ENCODE measurements at regions not wholly inside any gene's neighbourhood (a gene's known extent, or its start where the extent isn't known, plus 50 kb on each side); places are given as distances from the start of the nearest gene placed in this dataset.

DNA sequence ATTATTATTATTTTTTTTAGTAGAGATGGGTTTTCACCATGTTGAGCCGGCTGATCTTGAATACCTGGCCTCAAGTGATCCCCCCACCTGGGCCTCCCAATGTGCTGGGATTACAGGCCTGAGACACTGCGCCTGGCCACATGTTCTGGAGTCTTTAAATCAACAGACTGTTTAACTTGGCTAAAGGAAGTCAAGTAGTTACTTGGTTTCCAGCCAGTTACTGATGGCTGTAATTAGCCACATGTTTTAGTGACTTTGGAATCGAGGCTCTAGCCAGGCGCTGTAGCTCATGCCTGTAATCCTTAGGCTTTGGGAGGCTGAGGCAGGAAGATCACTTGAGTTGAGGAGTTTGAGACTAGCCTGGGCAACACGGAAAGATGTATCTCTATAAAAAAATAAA, 699.2 kb upstream of the RBFOX1 start:
- CTCF ChIA-PET: interaction anchor here (2.0 kb wide), 1 partner anchor 10 kb away, joined by 8 read pairs; no protein-coding TSS in a partner anchor
- intact Hi-C loops (cut with micrococcal nuclease) (no loop called here), dilution Hi-C loops (cut with MboI; ENCODE audit: extremely low pct_ligation_motif_present, low sequenced_read_pairs) (no loop called here)
- Histone ChIP-seq H3K4me3 (replicated peaks in 1 of 3; ENCODE audit: insufficient read depth in 1 of 3, low read depth in 1 of 3, low read length in 3 of 3) (no peak overlapping the region), H3K9me1 (replicated peaks; ENCODE audit: control insufficient read depth, extremely low read depth, insufficient read depth, low read length) (no peaks in the 10 kb centered on the region), H2AFZ (ENCODE audit: low read depth, low read length) (no peak overlapping the region), H3K9ac (replicated peaks; ENCODE audit: extremely low read depth, insufficient read depth, low read length) (no peak overlapping the region), H3K4me1 (ENCODE audit: control insufficient read depth, extremely low read depth, insufficient read depth, low read length) (no peaks in the 10 kb centered on the region), H3K27me3 (ENCODE audit: control insufficient read depth in 2 of 2, insufficient read depth in 2 of 2, low read length in 2 of 2) (no peaks in the 10 kb centered on the region), H3K27ac (ENCODE audit: insufficient read depth, low read depth, low read length) (no peak overlapping the region), H4K20me1 (replicated peaks; ENCODE audit: control insufficient read depth, extremely low read depth, insufficient read depth, low read length) (no peaks in the 10 kb centered on the region), H3K79me2 (ENCODE audit: control insufficient read depth, insufficient read depth, low read length) (no peaks in the 10 kb centered on the region), H3K9me3 (replicated peaks; ENCODE audit: control insufficient read depth, insufficient read depth, low read length) (peaks cover 2% of the 10 kb centered on the region), H3K4me2 (ENCODE audit: insufficient read depth, low read length) (no peak overlapping the region), H3K36me3 (ENCODE audit: control insufficient read depth in 2 of 2, extremely low read depth in 1 of 2, insufficient read depth in 2 of 2, low read length in 2 of 2) (no peaks in the 10 kb centered on the region)
- BruUV-seq (replicated peaks): no TSS peak
- POLR2A ChIA-PET: no interaction called here
- FAIRE-seq (no peak), DNase-seq (ENCODE audit: low read depth, low spot score) (no peak)
- no peak for TF ChIP-seq POLR2A (IDR thresholded peaks at IDR 0.05; ENCODE audit: low read depth, low read length)
- TF ChIP-seq, protein P1, sequence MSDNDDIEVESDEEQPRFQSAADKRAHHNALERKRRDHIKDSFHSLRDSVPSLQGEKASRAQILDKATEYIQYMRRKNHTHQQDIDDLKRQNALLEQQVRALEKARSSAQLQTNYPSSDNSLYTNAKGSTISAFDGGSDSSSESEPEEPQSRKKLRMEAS (IDR thresholded peaks at IDR 0.05; ENCODE audit: insufficient read depth, insufficient read length): no peak
- no peak for TF ChIP-seq FOS (IDR thresholded peaks at IDR 0.05; ENCODE audit: borderline replicate concordance, insufficient read depth, low read length)
- TF ChIP-seq MYC (IDR thresholded peaks at IDR 0.05; ENCODE audit: low read depth, low read length): no peak
- TF ChIP-seq EZH2 (IDR thresholded peaks at IDR 0.05; ENCODE audit: borderline replicate concordance, low read depth, low read length, severe bottlenecking): no peak

DNA sequence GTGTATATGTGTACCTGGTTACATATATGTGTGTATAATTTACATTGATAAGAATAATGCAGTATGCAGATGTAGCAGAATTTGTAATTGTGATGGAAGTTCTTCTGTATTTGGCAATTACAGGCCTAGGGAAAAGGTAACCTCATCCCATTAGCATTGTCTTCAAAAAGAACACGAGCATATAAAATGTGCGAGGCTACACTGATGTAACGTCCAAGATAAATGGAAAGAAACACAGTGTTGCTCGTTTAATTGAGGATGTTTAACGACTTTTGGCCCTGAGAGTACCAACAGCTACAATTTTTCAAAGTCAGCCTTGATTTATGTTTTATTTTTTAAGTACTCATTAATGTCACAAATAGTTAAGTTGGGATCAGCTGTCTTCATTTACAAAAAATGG, 703.5 kb upstream of the RBFOX1 start:
- H3K4me3 ChIP-seq (replicated peaks in 1 of 3; ENCODE audit: insufficient read depth in 1 of 3, low read depth in 1 of 3, low read length in 3 of 3): no peak overlapping the region
- BruUV-seq (replicated peaks): no TSS peak
- intact Hi-C loops (cut with micrococcal nuclease): no loop called here
- dilution Hi-C loops (cut with MboI; ENCODE audit: extremely low pct_ligation_motif_present, low sequenced_read_pairs): no loop called here
- H3K4me1 ChIP-seq (ENCODE audit: control insufficient read depth, extremely low read depth, insufficient read depth, low read length): no peaks in the 10 kb centered on the region
- no peak overlapping the region for H3K4me2 ChIP-seq (ENCODE audit: insufficient read depth, low read length)
- H4K20me1 ChIP-seq (replicated peaks; ENCODE audit: control insufficient read depth, extremely low read depth, insufficient read depth, low read length): no peaks in the 10 kb centered on the region
- FAIRE-seq (no peak), DNase-seq (ENCODE audit: low read depth, low spot score) (no peak)
- POLR2A ChIA-PET: no interaction called here
- H3K27me3 ChIP-seq (ENCODE audit: control insufficient read depth in 2 of 2, insufficient read depth in 2 of 2, low read length in 2 of 2): no peaks in the 10 kb centered on the region
- H3K79me2 ChIP-seq (ENCODE audit: control insufficient read depth, insufficient read depth, low read length): no peaks in the 10 kb centered on the region
- peaks cover 2% of the 10 kb centered on the region for H3K9me3 ChIP-seq (replicated peaks; ENCODE audit: control insufficient read depth, insufficient read depth, low read length)
- no peaks in the 10 kb centered on the region for H3K9me1 ChIP-seq (replicated peaks; ENCODE audit: control insufficient read depth, extremely low read depth, insufficient read depth, low read length)
- no peak overlapping the region for H3K27ac ChIP-seq (ENCODE audit: insufficient read depth, low read depth, low read length)
- no peak overlapping the region for H2AFZ ChIP-seq (ENCODE audit: low read depth, low read length)
- no peak overlapping the region for H3K9ac ChIP-seq (replicated peaks; ENCODE audit: extremely low read depth, insufficient read depth, low read length)
- H3K36me3 ChIP-seq (ENCODE audit: control insufficient read depth in 2 of 2, extremely low read depth in 1 of 2, insufficient read depth in 2 of 2, low read length in 2 of 2): no peaks in the 10 kb centered on the region
- TF ChIP-seq JUN (IDR thresholded peaks at IDR 0.05; ENCODE audit: borderline replicate concordance, insufficient read depth, insufficient read length, low read depth): no peak
- TF ChIP-seq MYC (IDR thresholded peaks at IDR 0.05; ENCODE audit: low read depth, low read length): no peak
- TF ChIP-seq GATA2 (IDR thresholded peaks at IDR 0.05; ENCODE audit: insufficient read depth, insufficient read length, low read depth, low read length): no peak
- no peak for TF ChIP-seq FOS (IDR thresholded peaks at IDR 0.05; ENCODE audit: borderline replicate concordance, insufficient read depth, low read length)
- TF ChIP-seq EZH2 (IDR thresholded peaks at IDR 0.05; ENCODE audit: borderline replicate concordance, low read depth, low read length, severe bottlenecking): no peak
- no peak for TF ChIP-seq POLR2A (IDR thresholded peaks at IDR 0.05; ENCODE audit: low read depth, low read length)
- TF ChIP-seq, protein P1 (IDR thresholded peaks at IDR 0.05; ENCODE audit: insufficient read depth, insufficient read length): no peak
- no peak for TF ChIP-seq POLR2AphosphoS5 (IDR thresholded peaks at IDR 0.05; ENCODE audit: insufficient read depth, low read depth, low read length)
- TF ChIP-seq, protein P2, sequence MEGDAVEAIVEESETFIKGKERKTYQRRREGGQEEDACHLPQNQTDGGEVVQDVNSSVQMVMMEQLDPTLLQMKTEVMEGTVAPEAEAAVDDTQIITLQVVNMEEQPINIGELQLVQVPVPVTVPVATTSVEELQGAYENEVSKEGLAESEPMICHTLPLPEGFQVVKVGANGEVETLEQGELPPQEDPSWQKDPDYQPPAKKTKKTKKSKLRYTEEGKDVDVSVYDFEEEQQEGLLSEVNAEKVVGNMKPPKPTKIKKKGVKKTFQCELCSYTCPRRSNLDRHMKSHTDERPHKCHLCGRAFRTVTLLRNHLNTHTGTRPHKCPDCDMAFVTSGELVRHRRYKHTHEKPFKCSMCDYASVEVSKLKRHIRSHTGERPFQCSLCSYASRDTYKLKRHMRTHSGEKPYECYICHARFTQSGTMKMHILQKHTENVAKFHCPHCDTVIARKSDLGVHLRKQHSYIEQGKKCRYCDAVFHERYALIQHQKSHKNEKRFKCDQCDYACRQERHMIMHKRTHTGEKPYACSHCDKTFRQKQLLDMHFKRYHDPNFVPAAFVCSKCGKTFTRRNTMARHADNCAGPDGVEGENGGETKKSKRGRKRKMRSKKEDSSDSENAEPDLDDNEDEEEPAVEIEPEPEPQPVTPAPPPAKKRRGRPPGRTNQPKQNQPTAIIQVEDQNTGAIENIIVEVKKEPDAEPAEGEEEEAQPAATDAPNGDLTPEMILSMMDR (IDR thresholded peaks at IDR 0.05; ENCODE audit: extremely low read depth in 1 of 2, insufficient read depth in 1 of 2, low read depth in 1 of 2, low read length in 2 of 2): no peak
- CTCF ChIA-PET: no interaction called here
